ENCODE measurements at regions not wholly inside any gene's neighbourhood (a gene's known extent, or its start where the extent isn't known, plus 50 kb on each side); places are given as distances from the start of the nearest gene placed in this dataset.

DNA sequence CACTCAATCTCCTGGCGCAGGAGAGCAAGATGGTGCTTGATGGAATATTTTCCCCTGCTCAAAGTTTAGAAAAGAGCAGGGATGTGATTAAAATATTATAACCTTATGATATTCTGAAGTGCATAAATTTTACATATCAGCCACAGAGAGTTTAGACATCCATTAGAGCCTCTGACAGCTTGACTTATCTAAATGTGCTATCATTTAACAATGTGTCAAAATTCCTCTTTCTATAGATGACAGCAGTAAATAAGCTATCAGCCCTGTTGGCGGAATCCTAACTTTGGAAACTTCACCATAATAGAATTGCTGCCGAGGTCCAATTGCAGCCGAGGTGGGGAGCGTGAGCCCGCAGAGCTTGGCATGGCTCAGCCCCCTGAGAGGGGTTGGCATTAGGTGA, 117.7 kb upstream of the MYL2 start:
- Mint-ChIP-seq H3K27ac (ENCODE audit: unreplicated experiment) (no peak overlapping the region), H3K27me3 (ENCODE audit: unreplicated experiment) (peaks cover 6% of the 10 kb centered on the region)
- no peak for DNase-seq

DNA sequence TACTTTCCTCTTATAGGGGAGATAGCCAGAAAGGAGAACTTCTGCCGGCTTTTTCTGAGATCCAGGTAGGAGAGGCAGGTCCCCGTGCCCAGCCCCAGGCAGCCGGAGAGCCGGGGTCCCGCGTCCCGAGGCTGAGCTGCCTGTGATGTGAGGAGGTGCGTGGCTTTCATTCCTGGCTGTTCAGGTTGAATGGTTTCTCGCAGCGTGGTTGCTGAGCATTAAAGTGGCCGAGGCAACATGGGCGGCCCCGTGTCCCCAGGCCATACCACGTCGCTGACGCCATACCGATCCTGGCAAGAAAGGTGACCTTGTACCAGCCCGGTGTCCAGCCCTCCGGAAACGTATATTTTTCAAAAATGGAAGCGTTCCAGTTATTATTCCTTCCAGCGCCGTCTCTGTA, 116.7 kb upstream of the MYL2 start:
- Mint-ChIP-seq H3K27me3 (ENCODE audit: unreplicated experiment) (peaks cover 6% of the 10 kb centered on the region), H3K27ac (ENCODE audit: unreplicated experiment) (no peak overlapping the region)

More for the DNA sequence above, 117.7 kb upstream of the MYL2 start:
- Mint-ChIP-seq H3K4me1 (ENCODE audit: low read depth, unreplicated experiment) (peaks cover 18% of the 10 kb centered on the region), H3K4me3 (ENCODE audit: unreplicated experiment) (no peak overlapping the region), H3K36me3 (ENCODE audit: unreplicated experiment) (no peaks in the 10 kb centered on the region), H3K9me3 (ENCODE audit: unreplicated experiment) (peaks cover 2% of the 10 kb centered on the region)
- TF ChIP-seq, protein P1, sequence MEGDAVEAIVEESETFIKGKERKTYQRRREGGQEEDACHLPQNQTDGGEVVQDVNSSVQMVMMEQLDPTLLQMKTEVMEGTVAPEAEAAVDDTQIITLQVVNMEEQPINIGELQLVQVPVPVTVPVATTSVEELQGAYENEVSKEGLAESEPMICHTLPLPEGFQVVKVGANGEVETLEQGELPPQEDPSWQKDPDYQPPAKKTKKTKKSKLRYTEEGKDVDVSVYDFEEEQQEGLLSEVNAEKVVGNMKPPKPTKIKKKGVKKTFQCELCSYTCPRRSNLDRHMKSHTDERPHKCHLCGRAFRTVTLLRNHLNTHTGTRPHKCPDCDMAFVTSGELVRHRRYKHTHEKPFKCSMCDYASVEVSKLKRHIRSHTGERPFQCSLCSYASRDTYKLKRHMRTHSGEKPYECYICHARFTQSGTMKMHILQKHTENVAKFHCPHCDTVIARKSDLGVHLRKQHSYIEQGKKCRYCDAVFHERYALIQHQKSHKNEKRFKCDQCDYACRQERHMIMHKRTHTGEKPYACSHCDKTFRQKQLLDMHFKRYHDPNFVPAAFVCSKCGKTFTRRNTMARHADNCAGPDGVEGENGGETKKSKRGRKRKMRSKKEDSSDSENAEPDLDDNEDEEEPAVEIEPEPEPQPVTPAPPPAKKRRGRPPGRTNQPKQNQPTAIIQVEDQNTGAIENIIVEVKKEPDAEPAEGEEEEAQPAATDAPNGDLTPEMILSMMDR (IDR thresholded peaks at IDR 0.05; ENCODE audit: partially characterized antibody, unreplicated experiment): no peak

DNA sequence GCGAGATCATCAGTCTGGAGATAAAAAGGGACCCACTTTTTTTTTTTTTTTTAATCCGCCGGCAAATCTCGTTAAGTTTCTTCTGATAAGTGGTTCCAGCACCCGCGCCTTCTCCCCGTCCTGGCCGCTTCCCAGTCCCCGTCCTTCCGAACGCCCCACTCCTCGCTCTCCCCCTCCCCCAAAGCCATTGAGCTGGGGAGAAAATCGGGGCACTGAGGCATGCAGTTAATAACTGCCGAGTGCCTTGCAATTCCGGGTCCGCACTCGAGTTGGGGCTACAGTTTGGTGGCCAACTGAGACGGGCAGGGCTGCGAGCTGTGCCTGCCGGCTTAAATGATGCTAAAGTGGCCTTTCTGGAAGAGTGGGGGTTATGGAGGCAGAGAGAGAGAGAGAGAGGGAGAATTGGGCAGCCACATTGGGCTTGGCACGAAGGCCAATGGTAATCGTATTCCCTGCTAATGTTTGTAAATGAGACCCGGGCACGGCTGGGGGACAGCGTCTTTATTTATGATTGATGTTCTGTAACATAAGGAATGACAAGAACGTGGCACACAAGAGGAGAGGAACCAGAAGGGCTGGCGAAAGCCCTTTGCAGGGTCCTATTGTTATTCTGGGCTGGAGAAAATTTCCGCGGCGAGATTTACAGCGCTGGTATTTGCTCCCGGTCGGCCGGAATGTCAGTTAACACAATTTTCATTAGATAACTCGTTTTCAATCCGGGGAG, 115.4 kb upstream of the MYL2 start:
- peak; percentile 38 for DNase-seq
- Mint-ChIP-seq H3K9me3 (ENCODE audit: unreplicated experiment) (peaks cover 6% of the 10 kb centered on the region), H3K27ac (ENCODE audit: unreplicated experiment) (peak overlapping the region; percentile 33), H3K36me3 (ENCODE audit: unreplicated experiment) (no peaks in the 10 kb centered on the region), H3K27me3 (ENCODE audit: unreplicated experiment) (peaks cover 6% of the 10 kb centered on the region), H3K4me3 (ENCODE audit: unreplicated experiment) (peak overlapping the region; percentile 86), H3K4me1 (ENCODE audit: low read depth, unreplicated experiment) (peaks cover 21% of the 10 kb centered on the region)
- TF ChIP-seq, protein P1 (IDR thresholded peaks at IDR 0.05; ENCODE audit: partially characterized antibody, unreplicated experiment): no peak

More for the DNA sequence above, 116.7 kb upstream of the MYL2 start:
- DNase-seq: no peak
- Mint-ChIP-seq H3K36me3 (ENCODE audit: unreplicated experiment) (no peaks in the 10 kb centered on the region), H3K4me3 (ENCODE audit: unreplicated experiment) (peak overlapping the region; percentile 47), H3K9me3 (ENCODE audit: unreplicated experiment) (peaks cover 6% of the 10 kb centered on the region), H3K4me1 (ENCODE audit: low read depth, unreplicated experiment) (peaks cover 21% of the 10 kb centered on the region)
- TF ChIP-seq, protein P1 (IDR thresholded peaks at IDR 0.05; ENCODE audit: partially characterized antibody, unreplicated experiment): no peak

- no peaks in the 10 kb centered on the region for H3K36me3 Mint-ChIP-seq (ENCODE audit: unreplicated experiment)
- H3K9me3 Mint-ChIP-seq (ENCODE audit: unreplicated experiment): peaks cover 6% of the 10 kb centered on the region
- TF ChIP-seq, protein P1 (IDR thresholded peaks at IDR 0.05; ENCODE audit: partially characterized antibody, unreplicated experiment): no peak
- peak overlapping the region; percentile 89 for H3K27ac Mint-ChIP-seq (ENCODE audit: unreplicated experiment)
- DNase-seq: peak; percentile 52
- H3K27me3 Mint-ChIP-seq (ENCODE audit: unreplicated experiment): peaks cover 6% of the 10 kb centered on the region
- peak overlapping the region; percentile 86 for H3K4me3 Mint-ChIP-seq (ENCODE audit: unreplicated experiment)
- peaks cover 21% of the 10 kb centered on the region for H3K4me1 Mint-ChIP-seq (ENCODE audit: low read depth, unreplicated experiment)
Observed at GRCh38 chr12:111034886-111035577, 114.7 kb upstream of the MYL2 start.

Data from glutamatergic neuron (in vitro differentiated cells).